HepG2 (cell line): ENCODE measurements at regions not wholly inside any gene's neighbourhood (a gene's known extent, or its start where the extent isn't known, plus 50 kb on each side); places are given as distances from the start of the nearest gene placed in this dataset.

Experiments used
- ATAC-seq: fragments of 200-7000 bp; cut with Tn5 transposase; 3 replicates; pipeline ENCODE4 v1.9.1; 2020; ENCODE audit warnings: mild to moderate bottlenecking, moderate library complexity
- BruUV-seq: library from RNA; stranded (reverse); fragments of 400-500 nt; replicated peaks from 2 replicates; lab custom pipeline; 2021; lab: Mats Ljungman, UMichigan
- CTCF ChIA-PET: fragments of 300-600 bp; formaldehyde crosslinking; extraction: SDS; loops from one replicate; lab custom pipeline; 2021; ENCODE audit warnings: low total read pairs, inconsistent platforms, low intra/inter-chr PET ratio; lab: Yijun Ruan, JAX
- POLR2A ChIA-PET: fragments of 350-600 bp; sonication (Branson Sonifier 250); formaldehyde crosslinking; loops from one replicate; lab custom pipeline; 2020; ENCODE audit warnings: antibody characterized with exemption, inconsistent platforms; lab: Yijun Ruan, JAX
- DNase-seq: peaks from one replicate; pipeline ENCODE4 v3.0.0-alpha.2; 2015; ENCODE audit warnings: low spot score
- FAIRE-seq: peaks from 3 replicates; lab custom pipeline; 2011; peaks lifted over from hg19 to GRCh38; lab: Jason Lieb, UNC
- H2AFZ ChIP-seq: one replicate; pipeline ENCODE4 v1.6.1; 2011; ENCODE audit warnings: low read length, inconsistent platforms
- H3K27ac ChIP-seq: fragments of 300-600 bp; 3 replicates; pipeline ENCODE4 v1.8.0; 2011; ENCODE audit warnings: mixed run types, mild to moderate bottlenecking, mixed read lengths, low read length, inconsistent platforms; ENCODE audit not compliant: insufficient read depth; ENCODE audit errors: extremely low read length
- H3K27me3 ChIP-seq, 2 experiments: fragments of 200-600 bp in 1 of 2; 2 replicates in 1 of 2; 3 replicates in 1 of 2; pipeline versions ENCODE4 v1.6.0 to v1.8.0; 2011; ENCODE audit warnings: low read length in 2 of 2, mild to moderate bottlenecking in 2 of 2, moderate library complexity in 2 of 2, inconsistent platforms in 1 of 2; ENCODE audit not compliant: insufficient read depth in 2 of 2, control insufficient read depth in 1 of 2
- H3K36me3 ChIP-seq, 2 experiments: fragments of 200-600 bp in 1 of 2; replicated peaks in 1 of 2; 2 replicates in 1 of 2; 3 replicates in 1 of 2; pipeline versions ENCODE4 v1.5.1 to v1.8.0; 2011; ENCODE audit warnings: low read length in 2 of 2, inconsistent platforms in 1 of 2; ENCODE audit not compliant: insufficient read depth in 2 of 2, control insufficient read depth in 1 of 2
- H3K4me1 ChIP-seq: 2 replicates; pipeline ENCODE4 v1.5.1; 2012; ENCODE audit warnings: low read length, inconsistent platforms; ENCODE audit not compliant: insufficient read depth
- H3K4me2 ChIP-seq: 2 replicates; pipeline ENCODE4 v1.6.0; 2011; ENCODE audit warnings: low read depth, low read length, inconsistent platforms
- H3K4me3 ChIP-seq, 3 experiments: fragments of 200-600 bp in 1 of 3; sonication (generic), shearing (Covaris generic) in 1 of 3; replicated peaks in 1 of 3; 2 replicates each; pipeline ENCODE4 v1.5.1; 2011 to 2016; ENCODE audit warnings: low read length in 3 of 3, inconsistent platforms in 2 of 3, low read depth in 2 of 3, mild to moderate bottlenecking in 2 of 3, control low read depth in 1 of 3, mixed read lengths in 1 of 3; ENCODE audit not compliant: insufficient read depth in 1 of 3
- H3K79me2 ChIP-seq: one replicate; pipeline ENCODE4 v1.6.1; 2011; ENCODE audit warnings: low read length, inconsistent platforms; ENCODE audit not compliant: insufficient read depth
- H3K9ac ChIP-seq: 2 replicates; pipeline ENCODE4 v1.6.0; 2011; ENCODE audit warnings: mild to moderate bottlenecking, low read depth, low read length, inconsistent platforms; ENCODE audit not compliant: insufficient read depth
- H3K9me3 ChIP-seq: 2 replicates; pipeline ENCODE4 v1.5.1; 2012; ENCODE audit warnings: mild to moderate bottlenecking, low read length
- H4K20me1 ChIP-seq: 2 replicates; pipeline ENCODE4 v1.6.0; 2011; ENCODE audit warnings: inconsistent platforms, mild to moderate bottlenecking, low read length, moderate library complexity; ENCODE audit not compliant: insufficient read depth
- ETV5 ChIP-seq: IDR thresholded peaks from 2 replicates; pipeline ENCODE4 v1.6.1; 2018; ENCODE audit warnings: missing biosample characterization, missing genetic modification reagents, inconsistent platforms, borderline replicate concordance
- MTF2 ChIP-seq: sonication (generic); formaldehyde crosslinking; IDR thresholded peaks from 2 replicates; pipeline ENCODE4 v1.5.0; 2020; ENCODE audit warnings: missing genetic modification reagents, borderline replicate concordance
- NFYC ChIP-seq: IDR thresholded peaks from 2 replicates; pipeline ENCODE4 v1.6.1; 2016; ENCODE audit warnings: missing genetic modification reagents, missing compliant biosample characterization
- RORA ChIP-seq: sonication (generic); formaldehyde crosslinking; IDR thresholded peaks from 2 replicates; pipeline ENCODE4 v1.5.0; 2020; ENCODE audit warnings: mild to moderate bottlenecking, missing genetic modification reagents, moderate library complexity
- SP4 ChIP-seq: sonication (generic); formaldehyde crosslinking; IDR thresholded peaks from 2 replicates; pipeline ENCODE4 v1.8.1; 2023; ENCODE audit warnings: mild to moderate bottlenecking, missing genetic modification reagents
- SYNCRIP ChIP-seq: fragments of 200-400 bp; formaldehyde crosslinking; IDR thresholded peaks from 2 replicates; pipeline ENCODE4 v1.6.1; 2018; ENCODE audit warnings: mild to moderate bottlenecking, low read depth, low read length; ENCODE audit not compliant: insufficient read depth
- ZHX2 ChIP-seq, 2 experiments: sonication (generic) in 1 of 2; formaldehyde crosslinking in 1 of 2; IDR thresholded peaks; 2 replicates each; pipeline versions ENCODE4 v1.6.1 to v1.9.0; 2014 to 2022; ENCODE audit warnings: antibody characterized with exemption in 1 of 2, borderline replicate concordance in 1 of 2, inconsistent platforms in 1 of 2, low read depth in 1 of 2, missing genetic modification reagents in 1 of 2
- ZNF101 ChIP-seq: sonication (generic); formaldehyde crosslinking; IDR thresholded peaks from 2 replicates; pipeline ENCODE4 v1.4.0; 2020; ENCODE audit warnings: mild to moderate bottlenecking, low read depth, missing genetic modification reagents, borderline replicate concordance
- ZNF224 ChIP-seq: sonication (generic); formaldehyde crosslinking; IDR thresholded peaks from 2 replicates; pipeline ENCODE4 v1.5.0; 2020; ENCODE audit warnings: mild to moderate bottlenecking, missing genetic modification reagents
- ZNF317 ChIP-seq: sonication (generic); formaldehyde crosslinking; IDR thresholded peaks from 2 replicates; pipeline ENCODE4 v1.5.0; 2020; ENCODE audit warnings: mild to moderate bottlenecking, missing genetic modification reagents
- ZNF343 ChIP-seq: sonication (generic); formaldehyde crosslinking; IDR thresholded peaks from 2 replicates; pipeline ENCODE4 v1.4.0; 2020; ENCODE audit warnings: mild to moderate bottlenecking, missing genetic modification reagents
- ZNF569 ChIP-seq: sonication (generic); formaldehyde crosslinking; IDR thresholded peaks from 2 replicates; pipeline ENCODE4 v1.5.0; 2020; ENCODE audit warnings: mild to moderate bottlenecking, missing genetic modification reagents, moderate library complexity, borderline replicate concordance
- ZNF589 ChIP-seq: sonication (generic); formaldehyde crosslinking; conservative IDR thresholded peaks from 2 replicates; pipeline ENCODE4 v1.8.0; 2022; ENCODE audit warnings: mild to moderate bottlenecking, moderate library complexity, missing genetic modification reagents
- ZNF660 ChIP-seq: sonication (generic); formaldehyde crosslinking; IDR thresholded peaks from 2 replicates; pipeline ENCODE4 v1.5.1; 2020; ENCODE audit warnings: mild to moderate bottlenecking, low read depth, missing genetic modification reagents, borderline replicate concordance
- ZNF749 ChIP-seq: sonication (generic); formaldehyde crosslinking; IDR thresholded peaks from 2 replicates; pipeline ENCODE4 v1.8.0; 2022; ENCODE audit warnings: mild to moderate bottlenecking, missing genetic modification reagents, moderate library complexity, borderline replicate concordance
- ZNF841 ChIP-seq: sonication (generic); formaldehyde crosslinking; IDR thresholded peaks from 2 replicates; pipeline ENCODE4 v1.8.1; 2023; ENCODE audit warnings: missing genetic modification reagents, borderline replicate concordance
- ZUFSP ChIP-seq: sonication (generic); formaldehyde crosslinking; IDR thresholded peaks from 2 replicates; pipeline ENCODE4 v1.9.0; 2021; ENCODE audit warnings: missing genetic modification reagents, mild to moderate bottlenecking, borderline replicate concordance
- WGBS: methylation state at CpG from one replicate; pipeline ENCODE4 v1.1.6; 2017; ENCODE audit warnings: low lambda C conversion rate; 5-methylcytosine and 5-hydroxymethylcytosine counted together
- in situ Hi-C: cut with HindIII; loops from 2 replicates; pipeline ENCODE4 v1.10.0; 2017; ENCODE audit warnings: low pct_unique_long_range_greater_than_20kb; ENCODE audit not compliant: extremely low pct_ligation_motif_present
- intact Hi-C: fragments of 100-400 bp; cut with micrococcal nuclease; formaldehyde crosslinking; loops from one replicate; pipeline ENCODE4 v1.10.0; 2022; ENCODE audit not compliant: unreplicated experiment

- Histone ChIP-seq H3K9me3 (no peaks in the 10 kb centered on the region), H3K4me2 (no peak overlapping the region), H2AFZ (no peak overlapping the region), H4K20me1 (no peaks in the 10 kb centered on the region), H3K9ac (no peak overlapping the region), H3K79me2 (no peaks in the 10 kb centered on the region), H3K27me3 (peaks cover 0 to 9% of the 10 kb centered on the region in 2 experiments; a peak in 3 of 5 replicates), H3K36me3 (no peaks in the 10 kb centered on the region), H3K4me3 (no peak overlapping the region), H3K27ac (no peak overlapping the region), H3K4me1 (no peaks in the 10 kb centered on the region)
- WGBS, result 27% methylated on average over 3 of the region's 3 CpGs
- intact Hi-C loops, result no loop called here
- BruUV-seq, result no TSS peak
- FAIRE-seq (no peak), ATAC-seq (no peak), DNase-seq (no peak)
- in situ Hi-C loops, result no loop called here
- POLR2A ChIA-PET, result no interaction called here
- TF ChIP-seq ZNF589 (CRISPR knock-in tag) (no peak), MTF2 (CRISPR knock-in tag) (no peak), ZHX2 (IDR thresholded peaks at IDR 0.05; ENCODE audit: low read depth) (no peak), ZHX2 (CRISPR knock-in tag; IDR thresholded peaks at IDR 0.05; ENCODE audit: borderline replicate concordance) (no peak), NFYC (CRISPR knock-in tag) (no peak), ZNF749 (CRISPR knock-in tag) (no peak), ETV5 (CRISPR knock-in tag) (no peak), ZUFSP (CRISPR knock-in tag) (no peak), ZNF317 (no peak), RORA (CRISPR knock-in tag) (no peak), SYNCRIP (no peak), ZNF224 (no peak), ZNF101 (CRISPR knock-in tag) (no peak), ZNF343 (no peak), ZNF660 (CRISPR knock-in tag) (no peak), ZNF569 (no peak), SP4 (CRISPR knock-in tag) (no peak), ZNF841 (CRISPR knock-in tag) (no peak)
- CTCF ChIA-PET, result no interaction called here
Measured at GRCh38 chr11:11218629-11218986, 134.4 kb downstream of the CSNK2A3 start.
